Skeletal muscle satellite cell (primary cell): ENCODE measurements at regions not wholly inside any gene's neighbourhood (a gene's known extent, or its start where the extent isn't known, plus 50 kb on each side); places are given as distances from the start of the nearest gene placed in this dataset.

Source experiments
- H3K27me3 ChIP-seq: 2 replicates; pipeline ENCODE4 v1.7.0; 2013; ENCODE audit warnings: low read length; ENCODE audit not compliant: control insufficient read depth, insufficient read depth
- H3K36me3 ChIP-seq: 2 replicates; pipeline ENCODE4 v1.7.0; 2013; ENCODE audit warnings: mild to moderate bottlenecking, control low read depth, low read length; ENCODE audit not compliant: insufficient read depth
- H3K4me1 ChIP-seq: 2 replicates; pipeline ENCODE4 v1.7.0; 2013; ENCODE audit warnings: low read length; ENCODE audit not compliant: control insufficient read depth, insufficient read depth
- H3K4me2 ChIP-seq: 2 replicates; pipeline ENCODE4 v1.7.0; 2013; ENCODE audit warnings: mild to moderate bottlenecking, low read length
- H3K4me3 ChIP-seq: 2 replicates; pipeline ENCODE4 v1.7.0; 2013; ENCODE audit warnings: low read length
- H3K9ac ChIP-seq: 2 replicates; pipeline ENCODE4 v1.7.0; 2013; ENCODE audit warnings: mild to moderate bottlenecking, low read depth, low read length, moderate library complexity
- H3K9me3 ChIP-seq: replicated peaks from 2 replicates; pipeline ENCODE4 v1.7.0; 2013; ENCODE audit warnings: mild to moderate bottlenecking, control low read depth, low read length

GRCh38 chr15:35596285-35596684 is 50.3 kb upstream of the DPH6 start:
- H3K27me3 ChIP-seq = no peaks in the 10 kb centered on the region
- no peaks in the 10 kb centered on the region for H3K4me1 ChIP-seq
- no peaks in the 10 kb centered on the region for H3K36me3 ChIP-seq
- no peak overlapping the region for H3K4me2 ChIP-seq
- no peak overlapping the region for H3K4me3 ChIP-seq
- no peaks in the 10 kb centered on the region for H3K9me3 ChIP-seq
- H3K9ac ChIP-seq = no peak overlapping the region

- H3K4me2 ChIP-seq = peak overlapping the region; percentile 14
- H3K27me3 ChIP-seq = no peaks in the 10 kb centered on the region
- peaks cover 12% of the 10 kb centered on the region for H3K4me1 ChIP-seq
- H3K36me3 ChIP-seq = no peaks in the 10 kb centered on the region
- H3K9me3 ChIP-seq = no peaks in the 10 kb centered on the region
- no peak overlapping the region for H3K4me3 ChIP-seq
- H3K9ac ChIP-seq = no peak overlapping the region
Measured at GRCh38 chr15:35602836-35603235, 56.9 kb upstream of the DPH6 start.

- Histone ChIP-seq H3K4me3 (no peak overlapping the region), H3K4me2 (peak overlapping the region; percentile 14), H3K27me3 (no peaks in the 10 kb centered on the region), H3K36me3 (no peaks in the 10 kb centered on the region), H3K9ac (no peak overlapping the region), H3K9me3 (no peaks in the 10 kb centered on the region), H3K4me1 (peaks cover 12% of the 10 kb centered on the region)
Measured at GRCh38 chr15:35603301-35603700, 57.3 kb upstream of the DPH6 start.

GRCh38 chr15:35603856-35604255 is 57.9 kb upstream of the DPH6 start:
- Histone ChIP-seq H3K4me1 (peaks cover 12% of the 10 kb centered on the region), H3K9ac (no peak overlapping the region), H3K4me3 (no peak overlapping the region), H3K27me3 (no peaks in the 10 kb centered on the region), H3K36me3 (no peaks in the 10 kb centered on the region), H3K4me2 (peak overlapping the region; percentile 2), H3K9me3 (no peaks in the 10 kb centered on the region)

GRCh38 chr15:35605764-35606449 is 59.9 kb upstream of the DPH6 start:
- no peaks in the 10 kb centered on the region for H3K36me3 ChIP-seq
- H3K9ac ChIP-seq = no peak overlapping the region
- no peak overlapping the region for H3K4me3 ChIP-seq
- no peaks in the 10 kb centered on the region for H3K27me3 ChIP-seq
- no peak overlapping the region for H3K4me2 ChIP-seq
- no peaks in the 10 kb centered on the region for H3K9me3 ChIP-seq
- H3K4me1 ChIP-seq = peaks cover 12% of the 10 kb centered on the region

GRCh38 chr15:35606450-35606779 is 60.5 kb upstream of the DPH6 start:
- no peaks in the 10 kb centered on the region for H3K27me3 ChIP-seq
- no peaks in the 10 kb centered on the region for H3K9me3 ChIP-seq
- H3K4me1 ChIP-seq = peaks cover 12% of the 10 kb centered on the region
- no peak overlapping the region for H3K4me2 ChIP-seq
- H3K9ac ChIP-seq = no peak overlapping the region
- no peaks in the 10 kb centered on the region for H3K36me3 ChIP-seq
- H3K4me3 ChIP-seq = no peak overlapping the region

GRCh38 chr15:35616498-35617271 is 70.7 kb upstream of the DPH6 start:
- Histone ChIP-seq H3K4me2 (no peak overlapping the region), H3K9ac (no peak overlapping the region), H3K4me1 (no peaks in the 10 kb centered on the region), H3K36me3 (no peaks in the 10 kb centered on the region), H3K4me3 (no peak overlapping the region), H3K27me3 (no peaks in the 10 kb centered on the region), H3K9me3 (no peaks in the 10 kb centered on the region)

- no peaks in the 10 kb centered on the region for H3K36me3 ChIP-seq
- no peak overlapping the region for H3K9ac ChIP-seq
- H3K27me3 ChIP-seq = no peaks in the 10 kb centered on the region
- H3K4me2 ChIP-seq = no peak overlapping the region
- no peak overlapping the region for H3K4me3 ChIP-seq
- H3K9me3 ChIP-seq = no peaks in the 10 kb centered on the region
- H3K4me1 ChIP-seq = no peaks in the 10 kb centered on the region
Measured at GRCh38 chr15:35618260-35619188, 72.6 kb upstream of the DPH6 start.

GRCh38 chr15:35622641-35623340 is 76.8 kb upstream of the DPH6 start:
- no peak overlapping the region for H3K4me3 ChIP-seq
- no peaks in the 10 kb centered on the region for H3K27me3 ChIP-seq
- no peak overlapping the region for H3K9ac ChIP-seq
- H3K36me3 ChIP-seq = no peaks in the 10 kb centered on the region
- no peaks in the 10 kb centered on the region for H3K9me3 ChIP-seq
- H3K4me2 ChIP-seq = no peak overlapping the region
- H3K4me1 ChIP-seq = peaks cover 17% of the 10 kb centered on the region

GRCh38 chr15:35624881-35625280 is 78.9 kb upstream of the DPH6 start:
- H3K9ac ChIP-seq = no peak overlapping the region
- H3K4me2 ChIP-seq = peak overlapping the region; percentile 37

More at GRCh38 chr15:35624881-35625280, 78.9 kb upstream of the DPH6 start:
- H3K4me1 ChIP-seq = peaks cover 17% of the 10 kb centered on the region
- no peaks in the 10 kb centered on the region for H3K9me3 ChIP-seq
- no peaks in the 10 kb centered on the region for H3K27me3 ChIP-seq
- H3K36me3 ChIP-seq = no peaks in the 10 kb centered on the region
- H3K4me3 ChIP-seq = no peak overlapping the region
